EL (cell line): ENCODE measurements at regions not wholly inside any gene's neighbourhood (a gene's known extent, or its start where the extent isn't known, plus 50 kb on each side); places are given as distances from the start of the nearest gene placed in this dataset.
"Not testable (repeated sequence)": the region's sequence is repeated elsewhere in the genome, so short reads cannot be mapped to it uniquely, and the experiment has no call there.

Experiments used
- DNase-seq: peaks from one replicate; pipeline ENCODE4 v3.0.0-alpha.2; 2016

- DNase-seq = no peak
These were observed 214.2 kb downstream of the CDH26 start for GRCh38 chr20:60172346-60172984.

GRCh38 chr20:60177080-60177479, 218.9 kb downstream of the CDH26 start:
- DNase-seq = no peak

GRCh38 chr20:60180986-60181385, 222.8 kb downstream of the CDH26 start:
- no peak for DNase-seq

- no peak for DNase-seq
These were observed 228.2 kb downstream of the CDH26 start for GRCh38 chr20:60186412-60186811.

- DNase-seq = no peak
These were observed 229.5 kb downstream of the CDH26 start for GRCh38 chr20:60187683-60188082.

- no peak for DNase-seq
These were observed 232.8 kb downstream of the CDH26 start for GRCh38 chr20:60191014-60191413.

GRCh38 chr20:60192326-60192725, 234.1 kb downstream of the CDH26 start:
- no peak for DNase-seq

- not testable (repeated sequence) for DNase-seq
These were observed 240.9 kb downstream of the CDH26 start for GRCh38 chr20:60199132-60199531.

GRCh38 chr20:60199866-60200265, 241.6 kb downstream of the CDH26 start:
- no peak for DNase-seq

GRCh38 chr20:60200305-60200918, 242.2 kb downstream of the CDH26 start:
- no peak for DNase-seq

GRCh38 chr20:60201198-60201835, 243.1 kb downstream of the CDH26 start:
- DNase-seq = no peak

GRCh38 chr20:60202046-60202445, 243.8 kb downstream of the CDH26 start:
- no peak for DNase-seq

- peak; percentile 20 for DNase-seq
These were observed 245.2 kb downstream of the CDH26 start for GRCh38 chr20:60203451-60203850.

GRCh38 chr20:60204601-60205000, 246.4 kb downstream of the CDH26 start:
- DNase-seq = no peak

GRCh38 chr20:60206259-60206658, 248.0 kb downstream of the CDH26 start:
- DNase-seq = peak; percentile 49

- no peak for DNase-seq
These were observed 250.8 kb downstream of the CDH26 start for GRCh38 chr20:60209048-60209447.

- peak; percentile 69 for DNase-seq
These were observed 252.8 kb downstream of the CDH26 start for GRCh38 chr20:60210779-60211617.

- DNase-seq = no peak
These were observed 253.6 kb downstream of the CDH26 start for GRCh38 chr20:60211618-60212463.

- no peak for DNase-seq
These were observed 254.5 kb downstream of the CDH26 start for GRCh38 chr20:60212695-60213094.

GRCh38 chr20:60213126-60213893, 255.1 kb downstream of the CDH26 start:
- DNase-seq = no peak
